ENCODE measurements at regions not wholly inside any gene's neighbourhood (a gene's known extent, or its start where the extent isn't known, plus 50 kb on each side); places are given as distances from the start of the nearest gene placed in this dataset.

GRCh38 chr2:168353251-168353650 lies 102.8 kb upstream of the CERS6 start:
- 68 to 95% (median 79%) methylated on average over 2 of the region's 2 CpGs for WGBS, 4 donors
- no peaks in the 10 kb centered on the region for H3K27me3 ChIP-seq
- no peak for DNase-seq
- H3K4me3 ChIP-seq: no peak overlapping the region
- H3K9me3 ChIP-seq (replicated peaks in 1 of 3): no peaks in the 10 kb centered on the region
- TF ChIP-seq POLR2A (IDR thresholded peaks at IDR 0.05): no peak
- no peak for TF ChIP-seq CTCF (IDR thresholded peaks at IDR 0.05)
- no peak overlapping the region for H3K27ac ChIP-seq
- no peaks in the 10 kb centered on the region for H3K4me1 ChIP-seq (replicated peaks in 1 of 2)
- H3K36me3 ChIP-seq (replicated peaks in 1 of 2): no peaks in the 10 kb centered on the region
- intact Hi-C loops (cut with DNase I): no loop called here

DNA sequence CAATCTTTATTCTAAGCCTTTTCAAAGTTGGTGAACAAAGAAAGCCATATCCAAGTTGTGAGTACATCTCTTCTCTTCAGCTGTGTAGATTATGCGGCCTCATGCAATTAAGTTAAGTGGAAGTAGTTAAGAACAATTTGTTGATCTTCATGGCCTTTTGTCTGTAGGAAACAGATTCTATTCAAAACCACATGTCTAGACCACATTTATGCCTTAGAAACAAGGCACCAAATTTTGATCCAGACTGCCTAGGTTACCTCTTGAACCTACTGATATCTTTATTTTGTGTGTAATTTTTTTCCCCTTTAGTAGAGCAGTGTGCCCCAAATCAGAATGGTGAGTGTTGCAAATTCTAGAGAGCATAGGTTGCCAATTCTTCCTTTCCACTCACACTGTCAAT lies 101.6 kb upstream of the CERS6 start:
- Histone ChIP-seq H3K27me3 (no peaks in the 10 kb centered on the region), H3K4me3 (no peak overlapping the region), H3K4me1 (replicated peaks in 1 of 2) (no peaks in the 10 kb centered on the region), H3K36me3 (replicated peaks in 1 of 2) (no peaks in the 10 kb centered on the region), H3K9me3 (replicated peaks in 1 of 3) (no peaks in the 10 kb centered on the region), H3K27ac (no peak overlapping the region)
- no peak for DNase-seq
- WGBS, 4 donors: 75 to 86% (median 78%) methylated on average over 1 of the region's 1 CpG
- intact Hi-C loops (cut with DNase I): no loop called here
- TF ChIP-seq CTCF (IDR thresholded peaks at IDR 0.05) (no peak), POLR2A (IDR thresholded peaks at IDR 0.05) (no peak)

- intact Hi-C loops (cut with DNase I): no loop called here
- WGBS, 4 donors: 62 to 78% (median 71%) methylated on average over 2 of the region's 2 CpGs
- H3K9me3 ChIP-seq (replicated peaks in 1 of 3): no peaks in the 10 kb centered on the region
- no peak for DNase-seq
- H3K27ac ChIP-seq: no peak overlapping the region
- no peaks in the 10 kb centered on the region for H3K4me1 ChIP-seq (replicated peaks in 1 of 2)
- H3K27me3 ChIP-seq: no peaks in the 10 kb centered on the region
- no peak overlapping the region for H3K4me3 ChIP-seq
- no peaks in the 10 kb centered on the region for H3K36me3 ChIP-seq (replicated peaks in 1 of 2)
- TF ChIP-seq CTCF (IDR thresholded peaks at IDR 0.05) (no peak), POLR2A (IDR thresholded peaks at IDR 0.05) (no peak)
These were observed 101.0 kb upstream of the CERS6 start for GRCh38 chr2:168355121-168355520.

- no peaks in the 10 kb centered on the region for H3K4me1 ChIP-seq (replicated peaks in 1 of 2)
- H3K27ac ChIP-seq: no peak overlapping the region
- no peak overlapping the region for H3K4me3 ChIP-seq
- 86 to 90% (median 88%) methylated on average over 5 of the region's 5 CpGs for WGBS, 4 donors
- intact Hi-C loops (cut with DNase I): no loop called here
- H3K36me3 ChIP-seq (replicated peaks in 1 of 2): no peaks in the 10 kb centered on the region
- TF ChIP-seq POLR2A (IDR thresholded peaks at IDR 0.05): no peak
- no peak for TF ChIP-seq CTCF (IDR thresholded peaks at IDR 0.05)
- H3K9me3 ChIP-seq (replicated peaks in 1 of 3): no peaks in the 10 kb centered on the region
- H3K27me3 ChIP-seq: no peaks in the 10 kb centered on the region
- no peak for DNase-seq
These were observed 100.1 kb upstream of the CERS6 start for GRCh38 chr2:168355779-168356476.
